Fibroblast of lung (primary cell): ENCODE measurements at regions not wholly inside any gene's neighbourhood (a gene's known extent, or its start where the extent isn't known, plus 50 kb on each side); places are given as distances from the start of the nearest gene placed in this dataset.

Experiments used
- DNase-seq, 2 donors: peaks; one replicate each; pipeline versions ENCODE4 v3.0.0 to v3.0.0-alpha.2; 2010; ENCODE audit warnings: low read depth in 2 of 2
- H2AFZ ChIP-seq: 2 replicates; pipeline ENCODE4 v1.5.1; 2012; ENCODE audit warnings: low read length, control low read depth, inconsistent platforms
- H3K27ac ChIP-seq: 2 replicates; pipeline ENCODE4 v1.5.1; 2011; ENCODE audit warnings: low read length, control low read depth; ENCODE audit not compliant: insufficient read depth
- H3K27me3 ChIP-seq: 2 replicates; pipeline ENCODE4 v1.5.1; 2011; ENCODE audit warnings: mild to moderate bottlenecking, low read length; ENCODE audit not compliant: control insufficient read depth, insufficient read depth
- H3K36me3 ChIP-seq: 2 replicates; pipeline ENCODE4 v1.5.1; 2011; ENCODE audit warnings: low read length; ENCODE audit not compliant: control insufficient read depth, insufficient read depth
- H3K4me1 ChIP-seq: 2 replicates; pipeline ENCODE4 v1.5.1; 2011; ENCODE audit warnings: low read length; ENCODE audit not compliant: control insufficient read depth, insufficient read depth; ENCODE audit errors: extremely low read depth
- H3K4me2 ChIP-seq: 2 replicates; pipeline ENCODE4 v1.5.1; 2011; ENCODE audit warnings: low read length, control low read depth; ENCODE audit not compliant: insufficient read depth; ENCODE audit errors: extremely low read depth
- H3K4me3 ChIP-seq, 4 experiments: fragments of 200-600 bp in 1 of 4; sonication (generic) in 1 of 4; replicated peaks in 1 of 4; 2 replicates each; pipeline ENCODE4 v1.5.1; 2011 to 2016; ENCODE audit warnings: low read length in 4 of 4, low read depth in 3 of 4, mild to moderate bottlenecking in 3 of 4, control low read depth in 2 of 4, inconsistent platforms in 1 of 4, mixed read lengths in 1 of 4; ENCODE audit not compliant: insufficient read depth in 1 of 4; ENCODE audit errors: control extremely low read depth in 1 of 4
- H3K79me2 ChIP-seq: 2 replicates; pipeline ENCODE4 v1.5.1; 2012; ENCODE audit warnings: mild to moderate bottlenecking, low read length, inconsistent platforms; ENCODE audit not compliant: control insufficient read depth, insufficient read depth
- H3K9ac ChIP-seq: 2 replicates; pipeline ENCODE4 v1.5.1; 2011; ENCODE audit warnings: mild to moderate bottlenecking, low read length, control low read depth; ENCODE audit not compliant: insufficient read depth
- H3K9me3 ChIP-seq: 2 replicates; pipeline ENCODE4 v1.5.1; 2012; ENCODE audit warnings: low read depth, low read length; ENCODE audit not compliant: control insufficient read depth, insufficient read depth
- H4K20me1 ChIP-seq: 2 replicates; pipeline ENCODE4 v1.5.1; 2011; ENCODE audit warnings: low read length; ENCODE audit not compliant: control insufficient read depth, insufficient read depth; ENCODE audit errors: extremely low read depth
- CTCF ChIP-seq, 2 donors: IDR thresholded peaks in 1 of 2; conservative IDR thresholded peaks in 1 of 2; 1 replicate in 1 of 2; 2 replicates in 1 of 2; pipeline ENCODE4 v1.5.1; 2011 to 2012; ENCODE audit warnings: low read length in 2 of 2, control low read depth in 1 of 2, inconsistent platforms in 1 of 2, low read depth in 1 of 2, mild to moderate bottlenecking in 1 of 2
- EZH2 ChIP-seq: IDR thresholded peaks from 2 replicates; pipeline ENCODE4 v1.5.1; 2012; ENCODE audit warnings: low read length, control low read depth, mild to moderate bottlenecking; ENCODE audit errors: missing control alignments

GRCh38 chr20:57040466-57040865 is 226.0 kb downstream of the BMP7 start:
- H3K4me1 ChIP-seq = no peaks in the 10 kb centered on the region
- H3K27me3 ChIP-seq = no peaks in the 10 kb centered on the region
- H3K79me2 ChIP-seq = no peaks in the 10 kb centered on the region
- no peak overlapping the region for H3K9ac ChIP-seq
- no peaks in the 10 kb centered on the region for H4K20me1 ChIP-seq
- H3K9me3 ChIP-seq = no peaks in the 10 kb centered on the region
- no peak overlapping the region for H3K4me2 ChIP-seq
- DNase-seq = no peak
- no peak overlapping the region for H3K27ac ChIP-seq
- TF ChIP-seq EZH2 (no peak), CTCF (conservative IDR thresholded peaks at IDR 0.05 in 1 of 2, IDR thresholded peaks at IDR 0.05 in 1 of 2; ENCODE audit: low read depth in 1 of 2, low read length in 2 of 2) (no peak)
- no peaks in the 10 kb centered on the region for H3K36me3 ChIP-seq
- no peak overlapping the region for H2AFZ ChIP-seq
- no peak overlapping the region for H3K4me3 ChIP-seq

- Histone ChIP-seq H3K27ac (no peak overlapping the region), H3K4me2 (no peak overlapping the region), H3K9ac (no peak overlapping the region), H3K36me3 (no peaks in the 10 kb centered on the region), H3K27me3 (no peaks in the 10 kb centered on the region), H3K79me2 (no peaks in the 10 kb centered on the region), H4K20me1 (no peaks in the 10 kb centered on the region), H2AFZ (no peak overlapping the region), H3K4me1 (no peaks in the 10 kb centered on the region), H3K4me3 (no peak overlapping the region), H3K9me3 (no peaks in the 10 kb centered on the region)
- no peak for TF ChIP-seq CTCF (conservative IDR thresholded peaks at IDR 0.05 in 1 of 2, IDR thresholded peaks at IDR 0.05 in 1 of 2; ENCODE audit: low read depth in 1 of 2, low read length in 2 of 2)
- TF ChIP-seq EZH2 = no peak
- peak; percentile 19 to 28 for DNase-seq
These were observed 225.5 kb downstream of the BMP7 start for GRCh38 chr20:57040924-57041323.

- Histone ChIP-seq H3K4me2 (no peak overlapping the region), H3K9me3 (no peaks in the 10 kb centered on the region), H3K27me3 (no peaks in the 10 kb centered on the region), H3K4me1 (no peaks in the 10 kb centered on the region), H3K79me2 (no peaks in the 10 kb centered on the region), H4K20me1 (no peaks in the 10 kb centered on the region), H3K9ac (no peak overlapping the region), H3K27ac (no peak overlapping the region), H3K4me3 (no peak overlapping the region), H2AFZ (no peak overlapping the region), H3K36me3 (no peaks in the 10 kb centered on the region)
- no peak for TF ChIP-seq EZH2
- no peak for TF ChIP-seq CTCF (conservative IDR thresholded peaks at IDR 0.05 in 1 of 2, IDR thresholded peaks at IDR 0.05 in 1 of 2; ENCODE audit: low read depth in 1 of 2, low read length in 2 of 2)
- DNase-seq = peak in 1 of 2 donors; percentile 25
These were observed 223.3 kb downstream of the BMP7 start for GRCh38 chr20:57043091-57043490.
